Transverse colon (tissue), 4 donors: ENCODE measurements at regions not wholly inside any gene's neighbourhood (a gene's known extent, or its start where the extent isn't known, plus 50 kb on each side); places are given as distances from the start of the nearest gene placed in this dataset.
"Not testable (repeated sequence)": the region's sequence is repeated elsewhere in the genome, so short reads cannot be mapped to it uniquely, and the experiment has no call there.

Experiments used
- DNase-seq: peaks from one replicate; pipeline ENCODE4 v3.0.0-alpha.2; 2019
- H3K27ac ChIP-seq, 4 donors: fragments of 200-600 bp; sonication (generic); 2 replicates each; pipeline ENCODE4 v1.5.1; 2016 to 2018; ENCODE audit warnings: inconsistent platforms in 4 of 4
- H3K27me3 ChIP-seq: fragments of 200-600 bp; sonication (generic); 2 replicates; pipeline ENCODE4 v1.5.1; 2017; ENCODE audit warnings: inconsistent platforms
- H3K36me3 ChIP-seq, 4 donors: fragments of 200-600 bp; sonication (generic); 2 replicates each; pipeline ENCODE4 v1.5.1; 2017 to 2019; ENCODE audit warnings: inconsistent platforms in 4 of 4
- H3K4me1 ChIP-seq, 4 donors: fragments of 200-600 bp; sonication (generic); 2 replicates each; pipeline ENCODE4 v1.5.1; 2017 to 2020; ENCODE audit warnings: inconsistent platforms in 4 of 4
- H3K4me3 ChIP-seq, 4 donors: fragments of 200-600 bp; sonication (generic); 1 replicate in 1 of 4; 2 replicates in 3 of 4; pipeline versions ENCODE4 v1.5.1 to v1.6.1; 2017 to 2019; ENCODE audit warnings: inconsistent platforms in 4 of 4
- H3K9me3 ChIP-seq, 2 donors: fragments of 200-600 bp; sonication (generic); 2 replicates each; pipeline ENCODE4 v1.5.1; 2017 to 2019; ENCODE audit warnings: inconsistent platforms in 2 of 2
- POLR2A ChIP-seq: fragments of 450-650 bp; IDR thresholded peaks from one replicate; pipeline ENCODE4 v1.6.1; 2016; ENCODE audit warnings: antibody characterized with exemption, mild to moderate bottlenecking, moderate library complexity
- POLR2AphosphoS5 ChIP-seq, 3 donors: sonication (generic); formaldehyde crosslinking; IDR thresholded peaks; one replicate each; pipeline ENCODE4 v1.6.1; 2016; ENCODE audit warnings: antibody characterized with exemption in 3 of 3
- WGBS, 2 donors: methylation state at CpG; one replicate each; pipeline ENCODE4 v1.1.5; 2018; ENCODE audit warnings: low coverage in 1 of 2; 5-methylcytosine and 5-hydroxymethylcytosine counted together
- in situ Hi-C, 4 donors: fragments of 200-750 bp; cut with MboI; loops; one replicate each; pipeline versions ENCODE4 v1.15.0 to v1.15.1; 2017; ENCODE audit warnings: low sequenced_read_pairs in 3 of 4, low pct_ligation_motif_present in 1 of 4, low pct_unique_long_range_greater_than_20kb in 1 of 4
- intact Hi-C: fragments of 100-400 bp; cut with DNase I; formaldehyde crosslinking; loops from one replicate; pipeline ENCODE4 v1.15.1; 2023; ENCODE audit warnings: low total_unique reads
- TF ChIP-seq, protein P1 (sequence below), 5 experiments: fragments of 200-600 bp in 3 of 5; fragments of 450-650 bp in 2 of 5; sonication (generic) in 3 of 5; IDR thresholded peaks; 1 replicate in 2 of 5; 2 replicates in 3 of 5; pipeline ENCODE4 v1.5.1; 2016 to 2017; ENCODE audit warnings: antibody characterized with exemption in 5 of 5, inconsistent platforms in 3 of 5, mild to moderate bottlenecking in 2 of 5, moderate library complexity in 1 of 5

DNA sequence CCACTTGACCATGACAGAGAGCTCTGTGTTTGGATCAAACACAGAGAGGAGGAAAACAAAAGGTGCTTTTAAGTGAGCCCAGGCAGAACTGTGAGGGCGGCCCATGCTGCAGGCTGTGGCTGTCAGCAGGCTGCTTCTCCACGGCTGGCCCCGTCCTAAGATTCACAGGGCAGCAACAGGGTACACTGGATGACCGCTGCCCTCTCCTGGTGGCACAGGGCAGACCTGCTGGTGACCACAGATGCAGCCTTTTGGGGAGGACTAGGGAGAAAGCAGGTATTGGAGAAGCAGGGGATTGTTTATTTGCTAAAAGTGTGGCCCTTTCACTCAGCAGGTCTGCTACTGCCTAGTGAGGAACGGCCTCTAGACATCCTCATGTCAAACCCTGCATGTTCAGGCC, 183.7 kb downstream of the ADRA2C start:
- 61% methylated on average over 5 of the region's 5 CpGs; no CpG with 5 or more reads in 1 of the 2 donors for WGBS, 2 donors
- in situ Hi-C loops, H3K9me3 ChIP-seq, H3K36me3 ChIP-seq, H3K27ac ChIP-seq, H3K4me3 ChIP-seq, intact Hi-C loops, H3K27me3 ChIP-seq: not testable (repeated sequence)
- TF ChIP-seq, protein P1, sequence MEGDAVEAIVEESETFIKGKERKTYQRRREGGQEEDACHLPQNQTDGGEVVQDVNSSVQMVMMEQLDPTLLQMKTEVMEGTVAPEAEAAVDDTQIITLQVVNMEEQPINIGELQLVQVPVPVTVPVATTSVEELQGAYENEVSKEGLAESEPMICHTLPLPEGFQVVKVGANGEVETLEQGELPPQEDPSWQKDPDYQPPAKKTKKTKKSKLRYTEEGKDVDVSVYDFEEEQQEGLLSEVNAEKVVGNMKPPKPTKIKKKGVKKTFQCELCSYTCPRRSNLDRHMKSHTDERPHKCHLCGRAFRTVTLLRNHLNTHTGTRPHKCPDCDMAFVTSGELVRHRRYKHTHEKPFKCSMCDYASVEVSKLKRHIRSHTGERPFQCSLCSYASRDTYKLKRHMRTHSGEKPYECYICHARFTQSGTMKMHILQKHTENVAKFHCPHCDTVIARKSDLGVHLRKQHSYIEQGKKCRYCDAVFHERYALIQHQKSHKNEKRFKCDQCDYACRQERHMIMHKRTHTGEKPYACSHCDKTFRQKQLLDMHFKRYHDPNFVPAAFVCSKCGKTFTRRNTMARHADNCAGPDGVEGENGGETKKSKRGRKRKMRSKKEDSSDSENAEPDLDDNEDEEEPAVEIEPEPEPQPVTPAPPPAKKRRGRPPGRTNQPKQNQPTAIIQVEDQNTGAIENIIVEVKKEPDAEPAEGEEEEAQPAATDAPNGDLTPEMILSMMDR (IDR thresholded peaks at IDR 0.05) = peak in 4 of 5 experiments; percentile 40 to 45 (median 41)
- DNase-seq = peak; percentile 21
- peaks cover 0 to 11% (median 4%) of the 10 kb centered on the region in 4 donors for H3K4me1 ChIP-seq

GRCh38 chr4:3952443-3953139, 186.4 kb downstream of the ADRA2C start:
- H3K4me3 ChIP-seq, H3K27ac ChIP-seq, in situ Hi-C loops, intact Hi-C loops, H3K9me3 ChIP-seq, DNase-seq, H3K27me3 ChIP-seq, H3K36me3 ChIP-seq: not testable (repeated sequence)
- WGBS, 2 donors = 80 to 83% methylated on average over 2 to 7 of the region's 9 CpGs
- peaks cover 0 to 16% (median 10%) of the 10 kb centered on the region in 4 donors for H3K4me1 ChIP-seq

- intact Hi-C loops, H3K36me3 ChIP-seq, H3K27ac ChIP-seq, DNase-seq, H3K27me3 ChIP-seq, H3K4me3 ChIP-seq, H3K9me3 ChIP-seq, in situ Hi-C loops: not testable (repeated sequence)
- 83% methylated on average over 4 of the region's 4 CpGs; no CpG with 5 or more reads in 1 of the 2 donors for WGBS, 2 donors
- H3K4me1 ChIP-seq = peaks cover 0 to 16% (median 10%) of the 10 kb centered on the region in 4 donors
Observed at GRCh38 chr4:3953140-3953489, 186.9 kb downstream of the ADRA2C start.

- H3K27ac ChIP-seq = peak overlapping the region; percentile 89 to 94 (median 92)
- peak; percentile 59 to 70 (median 66) for TF ChIP-seq POLR2AphosphoS5 (IDR thresholded peaks at IDR 0.05)
- H3K9me3 ChIP-seq, H3K36me3 ChIP-seq, H3K27me3 ChIP-seq, in situ Hi-C loops, intact Hi-C loops: not testable (repeated sequence)
- peaks cover 0 to 16% (median 10%) of the 10 kb centered on the region in 4 donors for H3K4me1 ChIP-seq
- peak overlapping the region; percentile 71 to 98 (median 81) for H3K4me3 ChIP-seq
- 0 to 1% methylated on average over 2 to 32 of the region's 53 CpGs for WGBS, 2 donors
- peak; percentile 67 for DNase-seq
Observed at GRCh38 chr4:3954540-3955320, 188.5 kb downstream of the ADRA2C start.

DNA sequence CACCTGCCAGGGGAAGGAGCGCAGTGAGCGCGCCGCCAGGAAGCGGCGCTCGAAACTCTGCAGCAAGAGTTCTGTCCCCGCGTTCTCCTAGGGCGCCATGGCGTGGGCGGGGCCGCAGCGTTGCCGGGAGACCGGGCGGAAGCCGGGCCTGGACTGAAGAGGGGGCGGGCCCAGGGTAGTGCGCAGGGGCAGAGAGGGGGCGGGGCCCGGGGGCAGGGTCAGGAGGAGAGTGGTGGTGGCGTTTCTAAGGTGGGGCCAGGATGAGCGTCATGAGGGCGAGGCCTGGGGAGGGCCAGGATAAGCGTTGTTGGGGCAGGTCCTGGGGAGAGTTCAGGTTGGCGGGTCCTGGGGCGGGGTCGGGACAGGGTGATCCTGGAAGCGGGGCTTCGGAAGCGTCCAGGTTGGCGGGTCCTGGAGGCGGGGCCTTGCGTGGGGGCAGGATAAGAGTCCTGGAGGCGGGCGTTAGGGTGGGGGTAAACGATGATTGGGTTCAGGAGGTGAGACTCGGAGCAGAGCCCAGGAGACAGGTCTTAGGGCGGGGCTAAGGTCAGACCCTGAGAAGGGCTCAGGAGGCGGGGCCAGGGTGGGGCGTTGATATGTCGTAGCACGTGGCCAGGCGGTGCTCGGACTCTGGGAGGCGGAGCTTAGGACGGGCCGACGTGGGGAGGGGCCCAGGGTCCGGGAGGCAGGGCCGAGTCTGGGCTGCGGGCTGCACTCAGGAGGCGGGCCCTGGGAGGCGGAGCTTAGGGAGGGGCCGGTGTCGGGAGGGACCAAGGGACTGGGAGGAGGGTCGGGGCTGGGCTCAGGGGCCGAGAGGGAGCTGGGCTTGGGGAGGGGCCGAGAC, 189.4 kb downstream of the ADRA2C start:
- Histone ChIP-seq H3K4me3 (peak overlapping the region; percentile 71 to 98 (median 81)), H3K27ac (peak overlapping the region; percentile 89 to 94 (median 92)), H3K4me1 (peaks cover 0 to 16% (median 10%) of the 10 kb centered on the region in 4 donors)
- H3K27me3 ChIP-seq, H3K9me3 ChIP-seq, in situ Hi-C loops, intact Hi-C loops, H3K36me3 ChIP-seq: not testable (repeated sequence)
- whole genome bisulfite sequencing, 2 donors = 0 to 1% methylated on average over 11 to 44 of the region's 60 CpGs
- peak; percentile 100 for DNase-seq
- TF ChIP-seq POLR2AphosphoS5 (IDR thresholded peaks at IDR 0.05) (peak; percentile 81 to 82 (median 82)), POLR2A (peak; percentile 61)

DNA sequence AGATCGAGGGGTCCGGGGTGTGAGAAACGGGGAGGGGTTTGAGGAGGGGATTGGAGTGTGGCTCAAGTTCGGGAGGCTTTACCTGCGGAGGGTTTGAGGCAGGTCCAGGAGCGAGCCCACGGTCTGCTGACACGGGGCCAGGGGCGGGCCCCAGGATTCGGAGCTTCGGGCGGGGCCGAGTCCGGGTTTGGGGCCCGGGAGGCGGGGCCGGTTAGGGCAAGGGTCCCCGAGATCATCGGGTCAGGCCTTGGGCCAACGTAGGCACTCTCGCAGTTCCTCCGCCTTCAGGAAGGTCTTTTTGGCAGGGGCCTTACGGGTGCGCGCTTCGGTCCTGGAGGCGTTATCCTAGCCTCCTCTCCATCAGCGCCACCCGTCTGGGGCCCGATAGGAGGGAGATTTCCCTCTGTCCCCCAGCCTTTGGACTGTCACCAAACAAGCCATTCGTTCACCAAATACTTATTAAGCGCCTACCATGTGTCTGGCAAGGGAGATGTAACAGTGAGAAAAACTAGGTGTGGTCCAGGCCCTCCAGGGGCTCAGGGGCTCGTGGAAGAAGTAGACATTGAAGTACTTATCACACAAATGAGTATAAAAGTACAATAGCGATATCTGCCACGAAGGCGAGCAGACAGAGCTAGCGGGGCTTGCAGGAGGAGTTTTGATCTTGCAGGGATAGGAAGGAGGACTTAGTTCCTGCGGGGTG, 190.1 kb downstream of the ADRA2C start:
- H3K9me3 ChIP-seq, DNase-seq, in situ Hi-C loops, H3K36me3 ChIP-seq, H3K27me3 ChIP-seq, intact Hi-C loops: not testable (repeated sequence)
- H3K27ac ChIP-seq = peak overlapping the region; percentile 89 to 94 (median 92)
- H3K4me3 ChIP-seq = peak overlapping the region; percentile 50 to 98 (median 81)
- WGBS, 2 donors = 0 to 14% methylated on average over 6 to 22 of the region's 38 CpGs
- H3K4me1 ChIP-seq = peaks cover 0 to 16% (median 10%) of the 10 kb centered on the region in 4 donors

DNA sequence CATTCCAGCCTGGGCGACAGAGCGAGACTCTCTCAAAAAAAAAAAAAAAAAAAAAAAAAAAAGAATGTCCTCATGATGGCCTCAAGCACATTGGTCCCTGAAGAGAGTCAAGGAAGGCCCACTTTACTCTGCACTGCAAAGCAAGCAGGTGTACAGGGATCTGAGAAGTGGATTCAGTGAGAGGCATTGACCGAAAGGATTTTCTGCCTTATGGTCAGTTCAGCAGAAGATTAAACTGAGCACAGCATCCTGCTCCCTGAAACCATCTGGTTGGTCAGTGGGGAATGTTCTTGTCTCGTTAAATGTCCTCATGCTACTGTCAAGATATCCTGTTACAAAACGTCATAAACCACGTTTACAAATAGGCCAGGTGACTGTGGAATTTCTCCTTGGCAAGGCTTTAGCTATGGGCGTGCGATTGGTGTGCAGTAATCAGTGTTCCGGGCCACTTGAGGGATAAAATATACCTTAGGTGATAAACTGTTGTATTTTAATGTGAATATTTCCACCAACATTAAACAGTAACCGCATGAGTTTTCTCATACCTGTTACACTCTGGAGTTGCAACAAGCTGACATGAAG, 195.0 kb downstream of the ADRA2C start:
- H3K36me3 ChIP-seq, in situ Hi-C loops, H3K27me3 ChIP-seq, DNase-seq, H3K9me3 ChIP-seq, intact Hi-C loops, H3K27ac ChIP-seq, H3K4me1 ChIP-seq, H3K4me3 ChIP-seq: not testable (repeated sequence)
- WGBS, 2 donors = 28 to 46% methylated on average over 6 to 8 of the region's 10 CpGs

GRCh38 chr4:3964572-3965278, 198.5 kb downstream of the ADRA2C start:
- in situ Hi-C loops, DNase-seq, H3K4me1 ChIP-seq, H3K4me3 ChIP-seq, H3K27me3 ChIP-seq, H3K27ac ChIP-seq, intact Hi-C loops, H3K36me3 ChIP-seq, H3K9me3 ChIP-seq: not testable (repeated sequence)
- WGBS, 2 donors = 87% methylated on average over 24 of the region's 24 CpGs; no CpG with 5 or more reads in 1 of the 2 donors
